ENCODE measurements at regions not wholly inside any gene's neighbourhood (a gene's known extent, or its start where the extent isn't known, plus 50 kb on each side); places are given as distances from the start of the nearest gene placed in this dataset.

- TF ChIP-seq EP300 (IDR thresholded peaks at IDR 0.05) (no peak), POLR2AphosphoS5 (IDR thresholded peaks at IDR 0.05) (no peak), CTCF (IDR thresholded peaks at IDR 0.05) (no peak)
These were observed 528.4 kb upstream of the PROK2 start for GRCh38 chr3:72313308-72313707.

All from gastroesophageal sphincter (tissue), 3 donors.